Keratinocyte (primary cell): ENCODE measurements at regions not wholly inside any gene's neighbourhood (a gene's known extent, or its start where the extent isn't known, plus 50 kb on each side); places are given as distances from the start of the nearest gene placed in this dataset.

Experiments used
- CTCF ChIP-seq, 3 experiments: IDR thresholded peaks in 1 of 3; conservative IDR thresholded peaks in 1 of 3; optimal IDR thresholded peaks in 1 of 3; 2 replicates in 2 of 3; 3 replicates in 1 of 3; pipeline versions ENCODE3 to v1.5.1; 2011; ENCODE audit warnings: low read length in 3 of 3, mild to moderate bottlenecking in 3 of 3, moderate library complexity in 2 of 3, control low read depth in 1 of 3, inconsistent platforms in 1 of 3; ENCODE audit not compliant: insufficient read depth in 2 of 3; ENCODE audit errors: extremely low read depth in 1 of 3
- EZH2 ChIP-seq: IDR thresholded peaks from one replicate; pipeline ENCODE4 v1.6.1; 2012; ENCODE audit warnings: inconsistent platforms, mild to moderate bottlenecking, low read length, moderate library complexity

GRCh38 chr5:99453196-99453595 is 524.4 kb upstream of the CHD1 start:
- TF ChIP-seq CTCF (optimal IDR thresholded peaks at IDR 0.05 in 1 of 3, IDR thresholded peaks at IDR 0.05 in 1 of 3, conservative IDR thresholded peaks at IDR 0.05 in 1 of 3; ENCODE audit: extremely low read depth in 1 of 3, insufficient read depth in 2 of 3, low read length in 3 of 3), result no peak
- TF ChIP-seq EZH2, result no peak
